GM21619 (cell line): ENCODE measurements at regions not wholly inside any gene's neighbourhood (a gene's known extent, or its start where the extent isn't known, plus 50 kb on each side); places are given as distances from the start of the nearest gene placed in this dataset.
"Not testable (repeated sequence)": the region's sequence is repeated elsewhere in the genome, so short reads cannot be mapped to it uniquely, and the experiment has no call there.

Experiments used
- ATAC-seq: cut with Tn5 transposase; IDR thresholded peaks from one replicate; pipeline ENCODE4 v1.9.1; 2021; ENCODE audit not compliant: unreplicated experiment

DNA sequence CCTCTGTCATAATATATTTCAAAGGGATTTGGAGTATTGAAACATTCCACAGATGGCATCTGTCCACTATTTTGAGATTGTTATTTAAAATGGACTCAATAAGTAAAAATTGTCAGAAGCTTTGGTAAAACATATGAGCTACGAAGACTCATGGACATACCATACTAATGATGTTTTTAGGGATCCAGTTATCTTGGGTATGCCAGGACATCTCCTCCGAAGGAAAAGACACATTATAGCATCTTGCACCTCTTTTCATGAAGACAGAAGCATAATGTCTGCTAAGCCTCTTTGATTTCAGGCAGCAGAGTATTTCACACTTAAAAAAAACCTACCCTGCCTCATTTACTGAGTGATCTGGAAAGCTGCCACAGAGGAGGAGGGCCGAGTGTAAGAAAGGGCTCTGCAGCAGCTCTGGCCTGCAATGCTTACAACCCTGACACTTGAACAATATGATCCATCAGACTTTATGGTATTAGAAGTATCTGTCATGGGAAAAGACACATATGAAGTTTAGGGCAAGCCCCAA is 284.8 kb downstream of the TUSC7 start:
- no peak for ATAC-seq

- ATAC-seq: no peak
These were observed 293.9 kb downstream of the TUSC7 start for GRCh38 chr3:117003501-117003900.

DNA sequence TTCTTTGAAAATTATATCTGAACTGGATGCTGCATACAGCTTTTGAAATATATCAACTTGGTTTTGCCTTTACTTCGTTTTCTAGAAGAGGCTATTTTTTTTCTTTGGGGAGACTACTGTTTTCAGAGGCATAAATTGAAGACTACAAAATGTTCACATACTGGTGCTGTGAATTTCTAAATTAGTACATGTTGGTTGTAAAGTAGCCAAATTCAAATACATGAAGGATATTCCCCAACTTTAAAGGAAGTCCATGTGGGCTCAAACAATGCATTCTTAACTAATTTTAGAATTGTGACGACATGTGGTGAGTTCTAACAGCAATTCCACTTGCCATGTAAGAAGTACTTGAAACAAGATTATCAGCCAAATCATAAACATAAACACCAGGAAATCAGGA is 295.7 kb downstream of the TUSC7 start:
- no peak for ATAC-seq

- no peak for ATAC-seq
These were observed 296.4 kb downstream of the TUSC7 start for GRCh38 chr3:117005911-117006522.

DNA sequence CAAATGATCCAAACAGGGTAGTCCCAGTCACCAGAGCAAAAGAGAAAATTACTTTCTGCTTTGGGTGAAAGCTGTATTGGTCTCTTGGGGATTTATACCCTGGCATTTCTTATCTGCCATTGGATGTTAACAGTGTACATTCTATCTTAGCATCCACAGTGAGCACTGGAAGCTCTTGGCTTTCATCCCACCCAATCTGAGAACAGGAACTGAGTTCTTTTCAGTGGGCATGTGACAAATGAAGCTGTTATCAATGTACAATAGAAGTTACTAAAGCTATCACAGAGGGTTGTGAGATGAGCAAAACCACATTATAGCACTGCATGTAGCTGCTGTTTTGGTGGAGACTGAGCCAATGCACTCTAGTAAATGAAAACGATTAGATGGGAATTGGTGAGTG is 300.7 kb downstream of the TUSC7 start:
- ATAC-seq: no peak

- ATAC-seq: no peak
These were observed 302.2 kb downstream of the TUSC7 start for GRCh38 chr3:117011687-117012250.

GRCh38 chr3:117016378-117016777 is 306.8 kb downstream of the TUSC7 start:
- no peak for ATAC-seq

DNA sequence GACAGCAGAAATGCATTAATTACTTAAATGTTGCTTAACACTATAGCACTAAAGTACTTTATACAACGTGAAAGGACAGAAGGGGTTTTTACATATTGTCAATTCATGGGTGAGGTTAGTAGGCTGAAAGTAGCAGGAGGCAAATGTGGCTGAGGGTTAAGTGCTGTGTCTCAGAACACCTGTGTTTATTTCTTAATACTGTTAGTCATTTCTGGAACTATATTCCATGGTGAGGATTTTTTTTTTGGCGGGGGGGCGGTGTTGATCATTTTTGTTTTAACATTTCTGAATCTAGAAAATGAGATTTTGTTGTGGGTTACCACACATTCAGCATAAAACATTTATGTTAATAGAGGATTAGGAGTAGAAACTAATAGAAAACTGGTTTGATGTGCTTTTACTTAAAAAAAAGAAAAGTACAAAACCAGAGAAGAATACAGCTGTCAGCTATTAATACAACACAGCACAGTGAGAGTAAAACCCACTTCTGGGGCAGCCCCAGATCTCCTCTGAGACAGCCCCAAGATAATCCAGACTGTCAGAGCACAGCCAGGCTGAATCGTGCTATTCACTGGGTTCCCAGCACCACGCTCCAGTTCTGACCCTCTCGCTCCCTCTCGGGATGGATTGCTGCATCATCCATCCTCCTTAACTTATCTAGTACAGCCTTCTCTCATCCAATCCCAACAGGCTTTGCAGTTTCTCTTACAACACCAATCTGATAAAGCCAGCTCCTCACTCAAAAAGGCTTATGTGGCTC is 307.7 kb downstream of the TUSC7 start:
- ATAC-seq: peak; percentile 86

GRCh38 chr3:117018655-117019054 is 309.1 kb downstream of the TUSC7 start:
- ATAC-seq: no peak

DNA sequence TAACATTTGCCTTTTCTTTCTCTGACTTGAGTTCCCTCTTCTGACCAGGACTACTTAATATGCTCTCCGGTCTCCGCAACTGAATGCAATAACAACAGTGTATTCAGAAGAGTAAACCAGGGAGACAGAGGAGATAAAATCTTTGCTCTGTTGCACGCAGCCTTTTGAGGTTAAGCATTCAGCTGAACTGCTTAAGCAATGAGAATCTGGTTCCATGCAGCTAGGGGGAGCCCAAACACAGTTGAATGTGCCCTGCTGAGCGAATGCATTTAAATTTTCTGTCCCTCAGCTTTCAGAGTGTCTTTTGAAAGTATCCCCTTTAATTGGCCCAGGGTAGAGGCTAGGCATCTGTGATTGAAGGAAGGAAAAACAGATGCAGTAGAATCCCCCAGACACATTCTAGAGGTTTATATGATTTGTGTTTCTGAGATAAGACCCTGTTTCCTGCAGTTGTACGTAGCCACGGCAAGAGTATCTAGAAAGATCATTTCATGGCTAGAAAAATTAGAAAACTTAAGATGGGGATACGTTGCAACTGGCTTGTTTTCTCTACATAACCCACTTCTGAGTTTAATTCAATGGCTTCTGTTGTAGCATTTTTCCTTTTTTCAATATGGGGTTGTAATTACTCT is 309.6 kb downstream of the TUSC7 start:
- peak; percentile 39 for ATAC-seq

GRCh38 chr3:117026401-117026800 is 316.8 kb downstream of the TUSC7 start:
- ATAC-seq: no peak

- no peak for ATAC-seq
These were observed 326.2 kb downstream of the TUSC7 start for GRCh38 chr3:117035745-117036144.

GRCh38 chr3:117036259-117036799 is 326.8 kb downstream of the TUSC7 start:
- ATAC-seq: no peak

- no peak for ATAC-seq
These were observed 335.6 kb downstream of the TUSC7 start for GRCh38 chr3:117045143-117045542.

- ATAC-seq: no peak
These were observed 338.5 kb downstream of the TUSC7 start for GRCh38 chr3:117047951-117048705.

- no peak for ATAC-seq
These were observed 342.8 kb downstream of the TUSC7 start for GRCh38 chr3:117052395-117052794.

- ATAC-seq: no peak
These were observed 345.0 kb downstream of the TUSC7 start for GRCh38 chr3:117054556-117054955.

GRCh38 chr3:117056946-117057345 is 347.4 kb downstream of the TUSC7 start:
- not testable (repeated sequence) for ATAC-seq

DNA sequence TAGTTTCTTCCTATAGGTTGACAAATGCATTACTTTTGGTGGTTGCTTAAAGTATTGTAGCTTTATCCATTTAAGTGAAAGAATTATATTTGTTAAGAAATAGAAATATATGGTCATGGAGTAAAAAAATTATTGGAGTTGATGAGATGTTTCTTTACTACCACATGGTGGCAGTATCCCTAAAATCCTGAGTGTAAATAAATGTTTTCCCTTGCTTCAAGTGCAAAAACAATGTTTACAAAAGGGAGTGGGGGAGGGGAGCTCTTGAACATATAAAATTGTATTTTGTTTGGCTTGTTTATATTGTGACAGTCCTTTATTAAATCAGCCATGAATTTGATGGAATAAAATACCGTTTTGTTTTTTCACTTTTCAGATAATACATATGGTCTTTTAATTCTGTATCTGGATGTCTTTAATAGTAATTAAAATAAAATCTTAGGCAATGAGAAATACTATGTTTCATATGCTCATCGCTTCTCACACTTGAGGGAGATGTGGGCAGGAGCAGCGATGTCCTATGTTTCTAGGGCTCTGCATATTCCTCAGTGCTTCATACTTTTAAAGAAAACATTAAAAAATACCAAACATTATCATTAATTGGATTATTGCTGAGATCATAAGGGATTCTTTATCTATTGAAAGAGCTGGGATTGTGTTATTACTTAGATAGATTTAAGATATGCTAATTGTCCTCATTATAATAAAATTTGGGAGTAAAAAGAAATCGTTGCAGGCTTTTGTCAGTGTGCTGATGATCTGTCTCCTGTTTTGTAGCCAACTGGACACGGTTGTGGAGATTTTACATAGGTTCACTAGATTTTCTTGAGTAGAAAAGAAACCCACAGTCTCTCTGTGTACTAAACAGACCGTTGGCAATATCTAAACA is 349.7 kb downstream of the TUSC7 start:
- no peak for ATAC-seq

- ATAC-seq: no peak
These were observed 350.3 kb downstream of the TUSC7 start for GRCh38 chr3:117059956-117060270.
